ENCODE measurements at regions not wholly inside any gene's neighbourhood (a gene's known extent, or its start where the extent isn't known, plus 50 kb on each side); places are given as distances from the start of the nearest gene placed in this dataset.

- Histone ChIP-seq H3K4me3 (no peak overlapping the region), H3K4me1 (no peaks in the 10 kb centered on the region), H3K36me3 (no peaks in the 10 kb centered on the region), H3K27ac (no peak overlapping the region), H3K27me3 (no peaks in the 10 kb centered on the region), H3K9me3 (no peaks in the 10 kb centered on the region)
- intact Hi-C loops (cut with DNase I): no loop called here
- DNase-seq (no peak), ATAC-seq (no peak)
- TF ChIP-seq CTCF (IDR thresholded peaks at IDR 0.05): no peak
Measured at GRCh38 chr16:63575041-63575440, 1538.8 kb upstream of the CDH8 start.

GRCh38 chr16:63568164-63568563 is 1531.9 kb upstream of the CDH8 start:
- H3K4me1 ChIP-seq: no peaks in the 10 kb centered on the region
- H3K4me3 ChIP-seq: no peak overlapping the region
- no peaks in the 10 kb centered on the region for H3K9me3 ChIP-seq
- H3K27ac ChIP-seq: no peak overlapping the region
- H3K36me3 ChIP-seq: no peaks in the 10 kb centered on the region
- intact Hi-C loops (cut with DNase I): no loop called here
- no peak for ATAC-seq
- no peak for TF ChIP-seq CTCF (IDR thresholded peaks at IDR 0.05)
- DNase-seq: no peak
- no peaks in the 10 kb centered on the region for H3K27me3 ChIP-seq

- ATAC-seq: no peak
- Histone ChIP-seq H3K36me3 (no peaks in the 10 kb centered on the region), H3K9me3 (no peaks in the 10 kb centered on the region), H3K4me3 (no peak overlapping the region), H3K27me3 (no peaks in the 10 kb centered on the region), H3K4me1 (no peaks in the 10 kb centered on the region), H3K27ac (no peak overlapping the region)
- intact Hi-C loops (cut with DNase I): no loop called here
- TF ChIP-seq CTCF (IDR thresholded peaks at IDR 0.05): no peak
- DNase-seq: no peak
Measured at GRCh38 chr16:63563819-63564505, 1527.7 kb upstream of the CDH8 start.

GRCh38 chr16:63553980-63554379 is 1517.7 kb upstream of the CDH8 start:
- Histone ChIP-seq H3K4me3 (no peak overlapping the region), H3K27me3 (no peaks in the 10 kb centered on the region), H3K9me3 (no peaks in the 10 kb centered on the region), H3K27ac (no peak overlapping the region), H3K4me1 (no peaks in the 10 kb centered on the region), H3K36me3 (no peaks in the 10 kb centered on the region)
- no peak for DNase-seq
- intact Hi-C loops (cut with DNase I): no loop called here
- no peak for TF ChIP-seq CTCF (IDR thresholded peaks at IDR 0.05)
- ATAC-seq: no peak

- intact Hi-C loops (cut with DNase I): no loop called here
- Histone ChIP-seq H3K36me3 (no peaks in the 10 kb centered on the region), H3K9me3 (no peaks in the 10 kb centered on the region), H3K4me3 (no peak overlapping the region), H3K4me1 (no peaks in the 10 kb centered on the region), H3K27me3 (no peaks in the 10 kb centered on the region), H3K27ac (no peak overlapping the region)
- TF ChIP-seq CTCF (IDR thresholded peaks at IDR 0.05): no peak
- ATAC-seq (no peak), DNase-seq (no peak)
Measured at GRCh38 chr16:63539276-63539675, 1503.0 kb upstream of the CDH8 start.

GRCh38 chr16:63530974-63531373 is 1494.7 kb upstream of the CDH8 start:
- Histone ChIP-seq H3K36me3 (no peaks in the 10 kb centered on the region), H3K4me1 (no peaks in the 10 kb centered on the region), H3K27me3 (no peaks in the 10 kb centered on the region), H3K4me3 (no peak overlapping the region), H3K9me3 (no peaks in the 10 kb centered on the region), H3K27ac (no peak overlapping the region)
- DNase-seq (no peak), ATAC-seq (no peak)
- intact Hi-C loops (cut with DNase I): no loop called here
- TF ChIP-seq CTCF (IDR thresholded peaks at IDR 0.05): no peak

Data from upper lobe of right lung (tissue), 1 donor.